ENCODE measurements at regions not wholly inside any gene's neighbourhood (a gene's known extent, or its start where the extent isn't known, plus 50 kb on each side); places are given as distances from the start of the nearest gene placed in this dataset.

DNA sequence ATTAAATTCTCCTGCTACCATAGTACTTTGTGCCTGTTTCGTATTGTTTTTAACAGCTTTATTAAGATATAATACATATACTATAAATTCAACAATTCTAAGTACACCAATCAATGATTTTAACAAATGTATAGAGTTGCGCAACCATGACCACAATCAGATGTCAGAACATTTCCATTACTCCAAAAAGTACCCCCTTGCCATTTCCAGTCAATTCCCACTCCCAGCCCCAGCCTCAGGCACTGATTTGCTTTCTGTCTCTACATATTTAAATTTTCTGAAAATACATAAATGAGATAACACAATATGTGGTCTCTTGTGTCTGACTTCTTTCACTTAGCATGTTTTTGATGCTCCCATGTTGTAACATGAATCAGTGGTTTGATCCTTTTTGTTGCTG lies 193.9 kb downstream of the FIGN start:
- in situ Hi-C loops (cut with MboI; ENCODE audit: low sequenced_read_pairs): no loop called here

DNA sequence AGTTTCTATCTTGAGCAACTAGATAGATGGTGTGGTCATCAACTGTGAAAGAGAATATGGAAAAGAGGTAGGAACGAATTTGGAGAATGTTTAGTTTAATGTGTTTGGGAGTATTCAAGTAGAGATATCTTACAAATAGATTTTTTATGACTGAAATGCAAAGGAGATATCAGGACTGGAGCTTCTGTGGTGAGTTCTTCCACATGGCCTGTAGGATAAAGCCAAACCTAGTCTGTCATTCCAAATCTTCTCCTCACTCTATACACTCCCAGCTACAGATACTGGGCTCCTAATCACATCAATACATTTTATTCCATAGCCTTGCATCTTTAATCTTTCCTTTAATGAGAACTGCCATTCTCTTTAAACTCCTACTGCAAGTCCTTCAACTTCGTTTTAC lies 194.3 kb downstream of the FIGN start:
- in situ Hi-C loops (cut with MboI; ENCODE audit: low sequenced_read_pairs): no loop called here

- in situ Hi-C loops (cut with MboI; ENCODE audit: low sequenced_read_pairs): no loop called here
These were observed 207.1 kb downstream of the FIGN start for GRCh38 chr2:163528640-163529217.

DNA sequence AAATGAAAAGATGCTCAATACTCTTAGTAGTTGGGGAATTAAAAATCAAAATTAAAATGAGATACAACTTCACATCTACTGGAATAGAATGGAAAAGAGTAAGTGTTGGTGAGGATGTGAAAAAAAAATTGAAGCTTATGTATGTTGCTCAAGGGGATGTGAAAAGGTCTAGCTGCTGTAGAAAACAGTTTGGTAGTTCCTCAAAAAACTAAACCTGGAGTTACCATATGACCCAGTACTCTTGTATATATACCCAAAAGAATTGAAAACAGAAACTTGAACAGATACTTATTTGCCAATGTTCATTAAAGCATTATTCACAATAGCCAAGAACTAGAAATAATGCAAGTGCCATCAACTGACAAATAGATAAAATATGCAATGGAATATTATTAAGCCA lies 208.4 kb downstream of the FIGN start:
- in situ Hi-C loops (cut with MboI; ENCODE audit: low sequenced_read_pairs): no loop called here

DNA sequence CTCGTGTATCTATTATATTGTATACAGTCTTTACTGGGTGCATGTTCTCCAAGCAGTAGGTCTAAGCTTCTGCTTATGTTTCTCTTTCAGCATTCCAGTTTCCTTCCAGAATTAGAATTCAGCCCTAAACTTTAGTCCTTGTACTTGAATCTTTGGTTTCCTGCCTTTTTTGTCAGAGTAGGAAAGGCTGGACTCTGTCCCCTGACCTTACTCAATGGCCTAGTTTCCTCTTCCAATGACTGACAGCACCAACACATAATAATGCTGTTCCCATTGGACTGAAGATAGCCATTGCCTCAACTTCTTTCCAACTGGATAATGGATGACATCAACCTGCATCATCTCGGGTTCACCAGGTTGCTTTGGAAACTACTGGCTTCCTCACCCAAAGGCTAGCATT lies 217.0 kb downstream of the FIGN start:
- in situ Hi-C loops (cut with MboI; ENCODE audit: low sequenced_read_pairs): no loop called here

- in situ Hi-C loops (cut with MboI; ENCODE audit: low sequenced_read_pairs): no loop called here
These were observed 220.0 kb downstream of the FIGN start for GRCh38 chr2:163515836-163516235.

DNA sequence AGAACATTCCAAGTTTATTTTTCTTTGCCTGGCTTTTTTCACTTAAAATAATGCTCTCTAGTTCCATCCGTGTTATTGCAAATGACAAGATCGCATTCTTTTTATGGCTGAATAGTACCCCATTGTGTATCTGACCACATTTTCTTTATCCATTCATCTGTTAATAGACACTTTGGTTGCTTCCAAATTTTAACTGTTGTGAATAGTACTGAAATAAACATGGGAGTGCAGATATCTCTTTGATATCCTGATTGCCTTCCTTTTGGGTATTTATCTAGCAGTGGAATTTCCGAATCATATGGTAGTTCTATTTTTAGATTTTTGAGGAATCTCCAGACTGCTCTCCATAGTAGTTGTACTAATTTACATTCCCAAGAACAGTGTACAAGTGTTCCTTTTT lies 230.5 kb downstream of the FIGN start:
- in situ Hi-C loops (cut with MboI; ENCODE audit: low sequenced_read_pairs): no loop called here

DNA sequence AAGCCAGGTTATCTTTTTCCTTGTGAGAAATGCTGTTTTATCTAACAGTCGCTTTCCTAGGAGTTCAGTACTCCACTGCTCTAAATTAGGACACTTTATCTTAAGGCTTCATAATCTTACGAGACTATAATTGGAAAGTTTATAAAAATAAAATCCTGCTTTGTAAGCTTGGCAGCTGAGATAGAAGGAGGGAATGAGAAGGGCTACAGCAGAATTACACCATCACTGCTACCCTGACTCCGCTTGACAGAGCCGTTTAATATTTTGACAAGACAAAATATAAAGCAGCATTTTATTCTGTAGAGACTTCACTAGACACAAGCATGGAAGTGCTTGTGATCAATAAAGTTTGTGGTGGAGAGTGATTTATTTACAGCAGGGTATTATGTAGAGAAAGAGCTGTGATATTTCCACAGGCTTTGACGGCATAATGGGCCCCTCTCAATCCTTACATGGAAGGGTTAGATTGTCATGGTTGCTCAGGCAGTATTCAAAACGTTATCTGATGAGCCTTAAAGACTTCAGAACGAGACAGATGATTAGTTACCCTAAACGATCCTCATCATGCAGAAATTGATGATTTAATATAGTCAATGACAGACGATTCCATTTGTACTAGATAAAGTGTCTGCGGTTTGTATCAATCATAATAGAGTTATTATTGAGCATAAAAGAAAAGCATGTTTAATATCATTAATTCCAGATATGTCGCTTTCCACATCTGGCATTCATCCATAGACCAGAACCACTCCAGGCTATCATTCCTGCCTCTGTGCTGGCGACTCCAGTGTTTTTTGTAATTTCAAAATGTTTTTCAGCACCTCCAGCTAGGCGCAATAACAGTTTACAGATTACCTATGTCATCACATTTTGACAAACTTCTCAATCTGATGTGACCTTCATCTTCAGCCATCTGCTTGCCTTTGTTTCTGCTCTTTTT lies 242.2 kb downstream of the FIGN start:
- in situ Hi-C loops (cut with MboI; ENCODE audit: low sequenced_read_pairs): no loop called here

DNA sequence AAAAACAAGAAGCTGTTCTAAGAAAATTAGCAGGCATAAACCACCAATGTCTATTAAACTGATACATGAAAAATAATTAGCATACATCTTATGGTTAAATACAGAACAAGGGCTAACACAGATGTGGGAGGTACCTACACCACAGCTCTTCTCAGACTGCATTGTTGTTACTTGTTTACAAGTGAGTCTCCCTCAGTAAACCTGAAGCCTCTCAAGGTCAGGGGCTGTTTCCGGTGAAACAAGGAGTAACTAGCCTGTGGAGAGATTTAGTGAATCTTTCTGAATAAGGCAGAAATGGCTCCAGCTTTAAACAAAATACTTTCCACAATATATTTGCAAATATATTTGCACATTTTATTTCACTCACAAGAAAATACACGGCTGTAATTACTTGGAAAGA lies 244.0 kb downstream of the FIGN start:
- in situ Hi-C loops (cut with MboI; ENCODE audit: low sequenced_read_pairs): no loop called here

DNA sequence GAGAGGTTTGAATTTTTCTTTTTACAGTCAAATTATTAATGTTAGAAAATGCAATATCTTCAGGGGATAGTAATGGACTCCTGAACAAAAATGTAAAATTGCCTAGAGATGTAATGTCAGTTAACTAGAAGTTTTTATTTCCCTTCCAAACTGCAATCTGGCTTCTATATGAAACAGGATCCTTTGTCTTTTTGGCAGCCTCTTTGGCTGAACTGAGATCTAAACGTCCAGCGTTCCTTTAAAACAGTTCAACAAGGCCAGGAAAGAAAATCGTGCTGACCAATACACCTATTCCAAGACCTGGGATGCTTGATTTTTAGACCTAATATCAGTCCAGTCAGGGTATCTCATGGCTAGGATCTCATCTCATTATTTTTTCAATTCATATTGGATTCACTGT lies 245.5 kb downstream of the FIGN start:
- in situ Hi-C loops (cut with MboI; ENCODE audit: low sequenced_read_pairs): no loop called here

- in situ Hi-C loops (cut with MboI; ENCODE audit: low sequenced_read_pairs): no loop called here
These were observed 254.3 kb downstream of the FIGN start for GRCh38 chr2:163481515-163481914.

GRCh38 chr2:163479599-163479998 lies 256.2 kb downstream of the FIGN start:
- in situ Hi-C loops (cut with MboI; ENCODE audit: low sequenced_read_pairs): no loop called here

- in situ Hi-C loops (cut with MboI; ENCODE audit: low sequenced_read_pairs): no loop called here
These were observed 260.0 kb downstream of the FIGN start for GRCh38 chr2:163475815-163476214.

- in situ Hi-C loops (cut with MboI; ENCODE audit: low sequenced_read_pairs): no loop called here
These were observed 260.9 kb downstream of the FIGN start for GRCh38 chr2:163474889-163475288.

DNA sequence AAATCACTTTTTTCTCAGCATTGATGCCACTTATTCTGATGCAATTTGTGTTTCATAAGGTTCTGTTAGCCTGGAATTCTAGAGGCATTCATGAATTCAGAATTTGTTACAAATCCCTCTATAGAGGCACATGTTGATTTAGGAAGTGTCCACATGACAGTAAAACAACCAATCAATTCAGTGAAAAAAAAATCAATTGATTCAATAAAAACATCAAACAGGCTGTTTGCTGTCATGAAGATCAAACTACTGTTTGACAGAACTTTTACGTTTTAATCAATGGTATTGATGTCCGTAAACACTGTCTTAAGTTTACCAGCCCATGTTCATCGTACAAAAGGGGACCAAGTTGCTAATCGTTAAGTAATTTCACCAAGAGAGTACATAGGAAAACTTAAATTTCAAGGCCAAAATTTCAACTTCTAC lies 261.5 kb downstream of the FIGN start:
- in situ Hi-C loops (cut with MboI; ENCODE audit: low sequenced_read_pairs): no loop called here

GRCh38 chr2:163471947-163472346 lies 263.9 kb downstream of the FIGN start:
- in situ Hi-C loops (cut with MboI; ENCODE audit: low sequenced_read_pairs): no loop called here

GRCh38 chr2:163469561-163469962 lies 266.2 kb downstream of the FIGN start:
- in situ Hi-C loops (cut with MboI; ENCODE audit: low sequenced_read_pairs): no loop called here

GRCh38 chr2:163467251-163467630 lies 268.6 kb downstream of the FIGN start:
- in situ Hi-C loops (cut with MboI; ENCODE audit: low sequenced_read_pairs): no loop called here

DNA sequence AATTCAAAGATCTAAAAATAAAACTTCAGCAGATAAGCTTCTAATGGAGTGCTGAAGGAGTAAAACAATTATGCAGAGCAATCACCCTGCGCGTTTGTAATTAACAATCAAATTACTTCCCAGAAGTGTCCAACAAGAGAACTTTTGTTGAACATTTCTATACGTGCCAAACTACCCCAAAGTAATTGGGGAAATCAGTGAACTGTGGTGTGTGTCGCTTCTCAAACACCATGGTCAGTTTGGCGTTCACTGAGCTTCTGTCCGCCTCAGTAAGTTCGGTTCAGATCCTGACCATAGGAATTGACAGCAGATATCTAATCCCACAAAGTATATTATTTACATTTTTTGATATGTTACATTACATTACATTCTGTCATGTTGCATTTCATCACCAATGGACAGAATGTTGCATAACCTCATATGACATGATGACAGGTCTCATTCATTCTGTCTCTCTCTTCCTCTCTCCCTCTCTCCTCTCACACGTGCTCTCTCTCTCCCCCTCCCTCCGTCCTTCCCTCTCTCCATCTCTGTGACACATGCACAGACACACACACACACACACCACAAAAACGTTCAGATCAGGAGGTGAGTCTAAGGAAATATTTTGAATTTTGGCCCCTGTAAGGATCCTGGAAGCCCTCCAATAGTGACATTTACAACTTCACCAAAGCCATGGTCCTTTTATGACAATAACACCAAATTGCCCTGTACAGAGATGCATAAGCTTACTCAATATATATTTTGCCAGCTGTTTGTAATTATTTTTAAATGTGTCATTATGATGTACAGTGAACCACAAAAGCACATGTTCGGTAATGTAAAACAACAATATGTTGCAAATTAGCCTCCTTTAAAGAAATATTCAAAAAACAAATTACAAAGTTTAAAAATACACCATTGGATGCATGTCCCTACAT lies 269.2 kb downstream of the FIGN start:
- in situ Hi-C loops (cut with MboI; ENCODE audit: low sequenced_read_pairs): no loop called here

GRCh38 chr2:163465440-163465839 lies 270.4 kb downstream of the FIGN start:
- in situ Hi-C loops (cut with MboI; ENCODE audit: low sequenced_read_pairs): no loop called here

- in situ Hi-C loops (cut with MboI; ENCODE audit: low sequenced_read_pairs): no loop called here
These were observed 272.4 kb downstream of the FIGN start for GRCh38 chr2:163463411-163463810.
